ENCODE measurements at regions not wholly inside any gene's neighbourhood (a gene's known extent, or its start where the extent isn't known, plus 50 kb on each side); places are given as distances from the start of the nearest gene placed in this dataset.

- Histone ChIP-seq H3K4me3 (ENCODE audit: low read length) (no peak overlapping the region), H3K27ac (ENCODE audit: low read length) (no peak overlapping the region), H3K27me3 (ENCODE audit: control insufficient read depth, insufficient read depth, low read length) (no peaks in the 10 kb centered on the region), H3K36me3 (ENCODE audit: control insufficient read depth, insufficient read depth, low read length) (peaks cover 3% of the 10 kb centered on the region), H3K9me3 (ENCODE audit: control insufficient read depth, low read depth, low read length) (no peaks in the 10 kb centered on the region), H3K4me1 (ENCODE audit: control insufficient read depth, insufficient read depth, low read length) (peaks cover 5% of the 10 kb centered on the region)
- WGBS (ENCODE audit: insufficient coverage, low lambda C conversion rate), result no CpG with 5 or more reads among the region's 3 CpGs
- DNase-seq, result no peak
Observed at GRCh38 chr11:8740129-8740528, 57.5 kb downstream of the RPL27A start.

DNA sequence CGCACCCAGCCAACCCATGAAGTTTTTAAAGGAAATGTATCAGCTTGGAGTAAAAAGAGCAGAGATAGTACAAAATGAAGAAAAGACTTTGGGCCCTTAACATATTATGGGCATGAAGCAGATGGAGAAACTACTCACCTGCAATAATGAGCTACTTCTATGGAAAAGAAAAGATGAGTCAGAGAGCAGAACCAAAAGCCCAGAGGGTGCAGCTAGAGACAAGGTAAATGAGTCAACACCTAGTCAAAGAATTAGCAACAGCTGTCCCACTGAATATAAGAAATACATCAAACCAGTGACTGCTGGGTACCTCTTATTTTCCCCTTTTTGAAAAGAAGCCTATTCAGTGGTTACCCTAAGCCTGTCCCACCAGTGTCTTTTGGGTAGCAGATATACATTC is 61.8 kb downstream of the RPL27A start:
- H3K27ac ChIP-seq (ENCODE audit: low read length), result no peak overlapping the region
- peaks cover 8% of the 10 kb centered on the region for H3K36me3 ChIP-seq (ENCODE audit: control insufficient read depth, insufficient read depth, low read length)
- no peaks in the 10 kb centered on the region for H3K9me3 ChIP-seq (ENCODE audit: control insufficient read depth, low read depth, low read length)
- no peaks in the 10 kb centered on the region for H3K27me3 ChIP-seq (ENCODE audit: control insufficient read depth, insufficient read depth, low read length)
- DNase-seq, result no peak
- H3K4me1 ChIP-seq (ENCODE audit: control insufficient read depth, insufficient read depth, low read length), result peaks cover 35% of the 10 kb centered on the region
- WGBS (ENCODE audit: insufficient coverage, low lambda C conversion rate), result 100% methylated on average over 1 of the region's 1 CpG
- H3K4me3 ChIP-seq (ENCODE audit: low read length), result no peak overlapping the region

DNA sequence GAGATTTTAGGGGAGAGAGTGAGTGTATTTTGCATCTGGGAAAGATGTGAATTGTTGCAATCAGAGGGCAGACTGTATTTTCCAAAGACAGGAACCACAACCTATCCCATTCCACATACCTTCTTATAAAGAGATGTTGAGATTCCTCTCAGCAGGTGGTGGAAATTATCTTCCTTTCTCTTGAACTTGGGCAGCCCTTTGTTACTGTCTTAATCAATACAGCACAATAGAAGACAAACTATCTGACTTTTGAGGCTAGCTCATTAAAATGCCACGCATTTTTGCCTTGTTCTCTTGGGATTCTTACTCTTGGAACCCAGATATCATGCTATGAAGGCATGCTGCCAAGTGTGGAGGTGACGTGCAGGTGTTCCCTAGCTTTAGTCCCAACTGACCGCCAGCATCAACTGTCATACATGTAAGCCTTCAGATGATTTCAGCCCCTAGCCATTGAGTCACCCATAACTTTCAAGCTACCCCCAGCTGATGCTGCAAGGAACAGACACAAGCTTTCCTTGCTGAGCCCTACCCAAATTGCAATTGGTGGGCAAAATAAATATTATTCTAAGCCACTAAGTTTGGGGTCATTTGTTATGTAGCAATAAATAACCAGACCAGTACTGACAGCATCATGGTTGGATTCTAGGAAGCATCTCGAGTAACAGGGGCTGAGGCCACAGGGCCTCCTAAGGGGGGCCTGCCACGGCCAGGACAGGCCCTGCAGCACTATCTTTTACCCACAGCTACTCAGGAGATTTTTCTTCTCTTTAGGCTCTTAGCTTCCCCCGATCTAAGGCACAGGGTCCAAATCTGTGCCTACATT is 63.0 kb downstream of the RPL27A start:
- H3K4me1 ChIP-seq (ENCODE audit: control insufficient read depth, insufficient read depth, low read length), result peaks cover 35% of the 10 kb centered on the region
- no peaks in the 10 kb centered on the region for H3K9me3 ChIP-seq (ENCODE audit: control insufficient read depth, low read depth, low read length)
- no peak for DNase-seq
- H3K27ac ChIP-seq (ENCODE audit: low read length), result peak overlapping the region; percentile 74
- no CpG with 5 or more reads among the region's 6 CpGs for WGBS (ENCODE audit: insufficient coverage, low lambda C conversion rate)
- no peaks in the 10 kb centered on the region for H3K27me3 ChIP-seq (ENCODE audit: control insufficient read depth, insufficient read depth, low read length)
- H3K4me3 ChIP-seq (ENCODE audit: low read length), result no peak overlapping the region
- peaks cover 14% of the 10 kb centered on the region for H3K36me3 ChIP-seq (ENCODE audit: control insufficient read depth, insufficient read depth, low read length)

DNA sequence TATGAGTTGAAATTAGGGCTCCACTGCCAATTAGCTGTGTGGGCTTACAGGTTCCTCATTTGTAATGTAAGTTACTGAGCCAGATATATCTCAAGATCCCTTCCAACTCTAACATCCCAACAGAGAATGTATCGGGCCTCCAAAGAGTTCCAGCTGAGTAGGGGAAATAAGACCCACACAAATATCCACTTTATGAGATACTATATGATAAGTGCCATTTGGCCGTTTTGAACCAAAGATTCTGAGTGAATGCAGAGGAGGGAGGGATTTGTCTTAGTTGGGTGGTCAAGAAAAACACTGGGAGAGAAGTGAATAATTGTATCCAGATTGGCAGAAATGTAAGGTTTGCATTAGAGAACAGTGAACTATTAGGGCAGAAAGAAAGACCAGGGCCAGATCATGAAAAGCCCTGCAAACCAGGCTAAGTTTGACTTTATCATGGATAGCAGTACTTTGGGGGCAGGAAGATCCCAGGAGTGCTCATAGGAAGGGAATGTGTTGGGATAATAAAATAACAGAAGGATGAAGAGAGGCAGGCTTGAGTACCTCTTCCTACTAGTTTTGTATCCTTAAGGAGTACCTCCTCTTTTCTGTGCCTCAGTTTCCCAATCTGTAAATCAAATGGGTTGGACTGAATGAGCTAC is 63.9 kb downstream of the RPL27A start:
- peaks cover 15% of the 10 kb centered on the region for H3K36me3 ChIP-seq (ENCODE audit: control insufficient read depth, insufficient read depth, low read length)
- H3K4me3 ChIP-seq (ENCODE audit: low read length), result no peak overlapping the region
- H3K27me3 ChIP-seq (ENCODE audit: control insufficient read depth, insufficient read depth, low read length), result no peaks in the 10 kb centered on the region
- H3K9me3 ChIP-seq (ENCODE audit: control insufficient read depth, low read depth, low read length), result no peaks in the 10 kb centered on the region
- WGBS (ENCODE audit: insufficient coverage, low lambda C conversion rate), result no CpG with 5 or more reads among the region's 2 CpGs
- no peak for DNase-seq
- peak overlapping the region; percentile 74 for H3K27ac ChIP-seq (ENCODE audit: low read length)
- peaks cover 35% of the 10 kb centered on the region for H3K4me1 ChIP-seq (ENCODE audit: control insufficient read depth, insufficient read depth, low read length)

DNA sequence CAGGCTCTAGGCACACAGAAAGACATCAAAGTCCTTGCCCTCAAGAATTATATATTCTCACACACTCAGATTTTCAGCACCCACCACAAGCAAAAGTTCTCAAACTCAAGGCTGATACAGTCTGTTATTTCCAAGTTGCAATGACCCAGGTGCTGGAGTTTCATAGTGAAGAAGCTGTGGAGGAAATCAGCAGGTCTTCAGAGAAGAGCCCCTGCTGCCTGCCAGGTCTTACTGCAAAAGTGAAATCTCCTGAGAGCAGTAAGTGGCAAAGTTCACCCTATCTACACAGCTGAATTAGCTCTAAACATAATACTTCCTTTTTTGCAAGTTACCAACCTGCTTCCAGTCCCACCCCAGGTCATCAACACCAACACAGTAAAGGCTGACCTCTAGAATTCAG is 64.6 kb downstream of the RPL27A start:
- H3K4me3 ChIP-seq (ENCODE audit: low read length), result no peak overlapping the region
- peak overlapping the region; percentile 74 for H3K27ac ChIP-seq (ENCODE audit: low read length)
- no peaks in the 10 kb centered on the region for H3K9me3 ChIP-seq (ENCODE audit: control insufficient read depth, low read depth, low read length)
- peak; percentile 62 to 87 for DNase-seq
- H3K36me3 ChIP-seq (ENCODE audit: control insufficient read depth, insufficient read depth, low read length), result peaks cover 15% of the 10 kb centered on the region
- peaks cover 35% of the 10 kb centered on the region for H3K4me1 ChIP-seq (ENCODE audit: control insufficient read depth, insufficient read depth, low read length)
- H3K27me3 ChIP-seq (ENCODE audit: control insufficient read depth, insufficient read depth, low read length), result no peaks in the 10 kb centered on the region

- Histone ChIP-seq H3K27ac (ENCODE audit: low read length) (no peak overlapping the region), H3K4me3 (ENCODE audit: low read length) (no peak overlapping the region), H3K27me3 (ENCODE audit: control insufficient read depth, insufficient read depth, low read length) (no peaks in the 10 kb centered on the region), H3K4me1 (ENCODE audit: control insufficient read depth, insufficient read depth, low read length) (peaks cover 35% of the 10 kb centered on the region), H3K36me3 (ENCODE audit: control insufficient read depth, insufficient read depth, low read length) (peaks cover 15% of the 10 kb centered on the region), H3K9me3 (ENCODE audit: control insufficient read depth, low read depth, low read length) (no peaks in the 10 kb centered on the region)
- no peak for DNase-seq
- WGBS (ENCODE audit: insufficient coverage, low lambda C conversion rate), result 60% methylated on average over 1 of the region's 2 CpGs
Observed at GRCh38 chr11:8748317-8748716, 65.7 kb downstream of the RPL27A start.

DNA sequence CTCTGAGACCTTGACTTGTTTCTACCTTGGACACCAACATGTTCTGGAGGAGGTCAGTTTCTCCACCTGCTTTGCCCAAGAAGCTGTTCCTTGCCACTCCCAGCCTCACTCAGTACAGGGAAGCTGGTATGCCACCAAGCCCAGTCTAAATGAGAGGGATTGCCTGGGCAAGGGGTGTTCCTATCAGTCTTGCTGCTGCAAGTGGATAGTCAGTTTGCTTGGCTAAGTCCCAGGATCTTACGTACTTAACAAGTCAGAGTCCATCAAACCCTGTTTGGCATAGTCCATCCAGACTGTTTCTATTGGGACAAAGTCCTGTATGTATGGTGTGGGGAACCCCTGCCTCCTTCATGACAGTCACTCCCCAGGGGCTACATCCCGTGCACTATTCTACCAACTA is 66.6 kb downstream of the RPL27A start:
- WGBS (ENCODE audit: insufficient coverage, low lambda C conversion rate), result no CpG with 5 or more reads among the region's 2 CpGs
- peak; percentile 60 to 86 for DNase-seq

DNA sequence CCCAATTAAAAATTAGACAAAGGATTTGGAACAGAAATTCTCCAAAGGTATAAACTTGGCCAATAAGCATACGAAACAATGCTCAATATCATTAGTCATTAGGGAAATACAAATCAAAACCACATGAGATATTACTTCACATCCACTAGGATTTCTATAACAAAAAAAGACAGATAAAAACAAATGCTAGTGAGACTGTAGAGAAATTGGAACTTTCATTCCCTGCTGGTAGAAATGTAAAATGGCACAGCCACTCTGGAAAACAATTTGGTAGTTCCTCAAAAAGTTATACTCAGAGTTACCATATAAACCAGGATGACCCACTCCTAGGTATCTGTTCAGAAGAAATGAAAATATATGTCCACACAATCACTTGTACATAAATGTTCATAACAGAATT is 71.6 kb downstream of the RPL27A start:
- Histone ChIP-seq H3K36me3 (ENCODE audit: control insufficient read depth, insufficient read depth, low read length) (peaks cover 9% of the 10 kb centered on the region), H3K9me3 (ENCODE audit: control insufficient read depth, low read depth, low read length) (no peaks in the 10 kb centered on the region), H3K4me3 (ENCODE audit: low read length) (no peak overlapping the region), H3K27me3 (ENCODE audit: control insufficient read depth, insufficient read depth, low read length) (no peaks in the 10 kb centered on the region), H3K4me1 (ENCODE audit: control insufficient read depth, insufficient read depth, low read length) (peaks cover 32% of the 10 kb centered on the region), H3K27ac (ENCODE audit: low read length) (no peak overlapping the region)
- 100% methylated on average over 1 of the region's 1 CpG for WGBS (ENCODE audit: insufficient coverage, low lambda C conversion rate)
- DNase-seq, result no peak

More for the DNA sequence above, 66.6 kb downstream of the RPL27A start:
- peak overlapping the region; percentile 40 for H3K27ac ChIP-seq (ENCODE audit: low read length)
- H3K27me3 ChIP-seq (ENCODE audit: control insufficient read depth, insufficient read depth, low read length), result no peaks in the 10 kb centered on the region
- H3K36me3 ChIP-seq (ENCODE audit: control insufficient read depth, insufficient read depth, low read length), result peaks cover 15% of the 10 kb centered on the region
- H3K4me3 ChIP-seq (ENCODE audit: low read length), result no peak overlapping the region
- peaks cover 35% of the 10 kb centered on the region for H3K4me1 ChIP-seq (ENCODE audit: control insufficient read depth, insufficient read depth, low read length)
- H3K9me3 ChIP-seq (ENCODE audit: control insufficient read depth, low read depth, low read length), result no peaks in the 10 kb centered on the region

- no peak for DNase-seq
- peak overlapping the region; percentile 84 for H3K27ac ChIP-seq (ENCODE audit: low read length)
- H3K27me3 ChIP-seq (ENCODE audit: control insufficient read depth, insufficient read depth, low read length), result no peaks in the 10 kb centered on the region
- no CpG with 5 or more reads among the region's 1 CpG for WGBS (ENCODE audit: insufficient coverage, low lambda C conversion rate)
- H3K36me3 ChIP-seq (ENCODE audit: control insufficient read depth, insufficient read depth, low read length), result no peaks in the 10 kb centered on the region
- H3K9me3 ChIP-seq (ENCODE audit: control insufficient read depth, low read depth, low read length), result no peaks in the 10 kb centered on the region
- no peak overlapping the region for H3K4me3 ChIP-seq (ENCODE audit: low read length)
- peaks cover 50% of the 10 kb centered on the region for H3K4me1 ChIP-seq (ENCODE audit: control insufficient read depth, insufficient read depth, low read length)
Observed at GRCh38 chr11:8756201-8756600, 73.6 kb downstream of the RPL27A start.

GRCh38 chr11:8757047-8757446 is 74.5 kb downstream of the RPL27A start:
- no peak for DNase-seq
- H3K4me3 ChIP-seq (ENCODE audit: low read length), result no peak overlapping the region
- peaks cover 52% of the 10 kb centered on the region for H3K4me1 ChIP-seq (ENCODE audit: control insufficient read depth, insufficient read depth, low read length)
- no peaks in the 10 kb centered on the region for H3K9me3 ChIP-seq (ENCODE audit: control insufficient read depth, low read depth, low read length)
- no peaks in the 10 kb centered on the region for H3K27me3 ChIP-seq (ENCODE audit: control insufficient read depth, insufficient read depth, low read length)
- H3K36me3 ChIP-seq (ENCODE audit: control insufficient read depth, insufficient read depth, low read length), result no peaks in the 10 kb centered on the region
- WGBS (ENCODE audit: insufficient coverage, low lambda C conversion rate), result no CpG with 5 or more reads among the region's 2 CpGs
- H3K27ac ChIP-seq (ENCODE audit: low read length), result peak overlapping the region; percentile 84

Measured in large intestine (tissue), 3 donors.